Fibroblast of lung (primary cell): ENCODE measurements at regions not wholly inside any gene's neighbourhood (a gene's known extent, or its start where the extent isn't known, plus 50 kb on each side); places are given as distances from the start of the nearest gene placed in this dataset.

ENCODE experiments used
- DNase-seq, 2 donors: peaks; one replicate each; pipeline versions ENCODE4 v3.0.0 to v3.0.0-alpha.2; 2010; ENCODE audit warnings: low read depth in 2 of 2
- H2AFZ ChIP-seq: 2 replicates; pipeline ENCODE4 v1.5.1; 2012; ENCODE audit warnings: low read length, control low read depth, inconsistent platforms
- H3K27ac ChIP-seq: 2 replicates; pipeline ENCODE4 v1.5.1; 2011; ENCODE audit warnings: low read length, control low read depth; ENCODE audit not compliant: insufficient read depth
- H3K27me3 ChIP-seq: 2 replicates; pipeline ENCODE4 v1.5.1; 2011; ENCODE audit warnings: mild to moderate bottlenecking, low read length; ENCODE audit not compliant: control insufficient read depth, insufficient read depth
- H3K36me3 ChIP-seq: 2 replicates; pipeline ENCODE4 v1.5.1; 2011; ENCODE audit warnings: low read length; ENCODE audit not compliant: control insufficient read depth, insufficient read depth
- H3K4me1 ChIP-seq: 2 replicates; pipeline ENCODE4 v1.5.1; 2011; ENCODE audit warnings: low read length; ENCODE audit not compliant: control insufficient read depth, insufficient read depth; ENCODE audit errors: extremely low read depth
- H3K4me2 ChIP-seq: 2 replicates; pipeline ENCODE4 v1.5.1; 2011; ENCODE audit warnings: low read length, control low read depth; ENCODE audit not compliant: insufficient read depth; ENCODE audit errors: extremely low read depth
- H3K4me3 ChIP-seq, 4 experiments: fragments of 200-600 bp in 1 of 4; sonication (generic) in 1 of 4; replicated peaks in 1 of 4; 2 replicates each; pipeline ENCODE4 v1.5.1; 2011 to 2016; ENCODE audit warnings: low read length in 4 of 4, low read depth in 3 of 4, mild to moderate bottlenecking in 3 of 4, control low read depth in 2 of 4, inconsistent platforms in 1 of 4, mixed read lengths in 1 of 4; ENCODE audit not compliant: insufficient read depth in 1 of 4; ENCODE audit errors: control extremely low read depth in 1 of 4
- H3K79me2 ChIP-seq: 2 replicates; pipeline ENCODE4 v1.5.1; 2012; ENCODE audit warnings: mild to moderate bottlenecking, low read length, inconsistent platforms; ENCODE audit not compliant: control insufficient read depth, insufficient read depth
- H3K9ac ChIP-seq: 2 replicates; pipeline ENCODE4 v1.5.1; 2011; ENCODE audit warnings: mild to moderate bottlenecking, low read length, control low read depth; ENCODE audit not compliant: insufficient read depth
- H3K9me3 ChIP-seq: 2 replicates; pipeline ENCODE4 v1.5.1; 2012; ENCODE audit warnings: low read depth, low read length; ENCODE audit not compliant: control insufficient read depth, insufficient read depth
- H4K20me1 ChIP-seq: 2 replicates; pipeline ENCODE4 v1.5.1; 2011; ENCODE audit warnings: low read length; ENCODE audit not compliant: control insufficient read depth, insufficient read depth; ENCODE audit errors: extremely low read depth
- CTCF ChIP-seq, 2 donors: IDR thresholded peaks in 1 of 2; conservative IDR thresholded peaks in 1 of 2; 1 replicate in 1 of 2; 2 replicates in 1 of 2; pipeline ENCODE4 v1.5.1; 2011 to 2012; ENCODE audit warnings: low read length in 2 of 2, control low read depth in 1 of 2, inconsistent platforms in 1 of 2, low read depth in 1 of 2, mild to moderate bottlenecking in 1 of 2
- EZH2 ChIP-seq: IDR thresholded peaks from 2 replicates; pipeline ENCODE4 v1.5.1; 2012; ENCODE audit warnings: low read length, control low read depth, mild to moderate bottlenecking; ENCODE audit errors: missing control alignments

GRCh38 chr5:125162714-125163113 lies 416.3 kb upstream of the ZNF608 start:
- H3K27ac ChIP-seq = no peak overlapping the region
- no peak overlapping the region for H3K4me3 ChIP-seq
- no peak overlapping the region for H3K9ac ChIP-seq
- H3K4me2 ChIP-seq = no peak overlapping the region
- TF ChIP-seq EZH2 (no peak), CTCF (conservative IDR thresholded peaks at IDR 0.05 in 1 of 2, IDR thresholded peaks at IDR 0.05 in 1 of 2; ENCODE audit: low read depth in 1 of 2, low read length in 2 of 2) (no peak)
- no peaks in the 10 kb centered on the region for H3K27me3 ChIP-seq
- no peaks in the 10 kb centered on the region for H3K4me1 ChIP-seq
- no peaks in the 10 kb centered on the region for H3K36me3 ChIP-seq
- H4K20me1 ChIP-seq = no peaks in the 10 kb centered on the region
- H3K9me3 ChIP-seq = no peaks in the 10 kb centered on the region
- H3K79me2 ChIP-seq = no peaks in the 10 kb centered on the region
- DNase-seq = no peak
- no peak overlapping the region for H2AFZ ChIP-seq

GRCh38 chr5:125169396-125169795 lies 423.0 kb upstream of the ZNF608 start:
- Histone ChIP-seq H3K4me1 (no peaks in the 10 kb centered on the region), H4K20me1 (no peaks in the 10 kb centered on the region), H3K27me3 (no peaks in the 10 kb centered on the region), H3K4me2 (no peak overlapping the region), H3K9ac (no peak overlapping the region), H3K4me3 (no peak overlapping the region), H3K36me3 (no peaks in the 10 kb centered on the region), H3K79me2 (no peaks in the 10 kb centered on the region), H3K27ac (no peak overlapping the region), H2AFZ (no peak overlapping the region), H3K9me3 (no peaks in the 10 kb centered on the region)
- TF ChIP-seq EZH2 = no peak
- TF ChIP-seq CTCF (conservative IDR thresholded peaks at IDR 0.05 in 1 of 2, IDR thresholded peaks at IDR 0.05 in 1 of 2; ENCODE audit: low read depth in 1 of 2, low read length in 2 of 2) = no peak
- no peak for DNase-seq

GRCh38 chr5:125171641-125172040 lies 425.2 kb upstream of the ZNF608 start:
- Histone ChIP-seq H3K27ac (no peak overlapping the region), H3K27me3 (no peaks in the 10 kb centered on the region), H4K20me1 (no peaks in the 10 kb centered on the region), H3K36me3 (no peaks in the 10 kb centered on the region), H3K4me1 (no peaks in the 10 kb centered on the region), H3K4me3 (no peak overlapping the region), H3K9ac (no peak overlapping the region), H3K9me3 (no peaks in the 10 kb centered on the region), H3K79me2 (no peaks in the 10 kb centered on the region), H3K4me2 (no peak overlapping the region), H2AFZ (no peak overlapping the region)
- TF ChIP-seq CTCF (conservative IDR thresholded peaks at IDR 0.05 in 1 of 2, IDR thresholded peaks at IDR 0.05 in 1 of 2; ENCODE audit: low read depth in 1 of 2, low read length in 2 of 2) = no peak
- no peak for TF ChIP-seq EZH2
- DNase-seq = no peak
